Ascending aorta (tissue), 2 donors: ENCODE measurements at regions not wholly inside any gene's neighbourhood (a gene's known extent, or its start where the extent isn't known, plus 50 kb on each side); places are given as distances from the start of the nearest gene placed in this dataset.

Experiments
- DNase-seq, 2 donors: peaks; one replicate each; pipeline ENCODE4 v3.0.0-alpha.2; 2019; ENCODE audit warnings: low spot score in 2 of 2
- H3K27ac ChIP-seq, 2 donors: fragments of 200-600 bp; sonication (generic); one replicate each; pipeline ENCODE4 v1.5.1; 2016 to 2017; ENCODE audit warnings: mild to moderate bottlenecking in 1 of 2
- H3K27me3 ChIP-seq: fragments of 200-600 bp; sonication (generic); one replicate; pipeline ENCODE4 v1.5.1; 2017
- H3K36me3 ChIP-seq, 2 donors: fragments of 200-600 bp; sonication (generic); one replicate each; pipeline ENCODE4 v1.5.1; 2016
- H3K4me1 ChIP-seq, 2 donors: fragments of 200-600 bp; sonication (generic); one replicate each; pipeline ENCODE4 v1.5.1; 2016 to 2017; ENCODE audit warnings: mild to moderate bottlenecking in 1 of 2
- H3K4me3 ChIP-seq, 2 donors: fragments of 200-600 bp; sonication (generic); one replicate each; pipeline ENCODE4 v1.5.1; 2016 to 2017; ENCODE audit warnings: mild to moderate bottlenecking in 1 of 2
- H3K9me3 ChIP-seq, 2 donors: fragments of 200-600 bp; sonication (generic); one replicate each; pipeline ENCODE4 v1.5.1; 2016
- intact Hi-C: fragments of 100-400 bp; cut with DNase I; formaldehyde crosslinking; loops from one replicate; pipeline ENCODE4 v1.15.1; 2023
- TF ChIP-seq, protein P1 (sequence below), 3 experiments: fragments of 200-600 bp in 2 of 3; fragments of 450-650 bp in 1 of 3; sonication (generic) in 2 of 3; IDR thresholded peaks; one replicate each; pipeline ENCODE4 v1.5.1; 2016 to 2019; ENCODE audit warnings: antibody characterized with exemption in 3 of 3, mild to moderate bottlenecking in 1 of 3, moderate library complexity in 1 of 3

DNA sequence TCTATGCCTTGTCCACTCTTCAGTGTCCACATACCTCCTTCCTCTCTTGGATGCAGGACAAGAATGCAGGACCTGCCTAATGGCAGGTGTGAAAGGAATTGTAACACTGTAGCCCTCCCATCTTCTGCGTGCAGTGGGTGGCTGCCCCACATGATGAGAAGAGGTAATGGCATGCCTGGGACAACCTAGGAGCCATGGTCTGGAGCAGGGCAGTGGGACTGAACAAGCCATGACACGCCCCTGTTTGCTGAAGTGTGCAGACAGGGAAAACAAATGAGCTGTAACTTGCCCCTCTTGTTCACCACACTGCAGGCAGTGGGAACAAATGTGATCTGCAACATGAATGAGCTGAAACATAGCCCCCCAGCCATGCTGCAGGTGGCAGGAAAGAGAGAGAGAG, 192.2 kb downstream of the PCDH17 start:
- DNase-seq = no peak
- H3K9me3 ChIP-seq = no peaks in the 10 kb centered on the region
- intact Hi-C loops = no loop called here

DNA sequence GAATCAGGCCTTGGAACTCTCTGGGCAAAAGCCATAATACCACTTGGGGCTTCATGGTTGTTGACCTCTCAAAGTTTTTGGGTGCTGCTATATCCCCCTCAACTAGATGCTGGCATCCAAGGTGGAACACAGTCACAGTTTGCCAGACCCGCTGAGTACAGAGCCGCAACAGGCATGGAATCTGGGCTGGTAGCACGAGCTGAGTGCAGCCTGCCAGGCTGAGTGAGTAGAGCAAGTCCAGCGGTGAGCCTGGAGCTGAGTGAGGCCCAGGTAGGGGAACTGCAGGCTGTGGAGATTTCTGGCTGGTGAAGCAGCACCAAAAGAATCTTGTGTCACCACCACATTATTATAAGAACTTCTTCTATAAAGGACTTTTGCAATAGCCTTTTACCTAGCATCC, 192.6 kb downstream of the PCDH17 start:
- Histone ChIP-seq H3K4me3 (no peak overlapping the region), H3K27ac (no peak overlapping the region), H3K4me1 (no peaks in the 10 kb centered on the region), H3K27me3 (no peaks in the 10 kb centered on the region), H3K36me3 (no peaks in the 10 kb centered on the region), H3K9me3 (no peaks in the 10 kb centered on the region)
- no peak for DNase-seq
- intact Hi-C loops = no loop called here
- TF ChIP-seq, protein P1, sequence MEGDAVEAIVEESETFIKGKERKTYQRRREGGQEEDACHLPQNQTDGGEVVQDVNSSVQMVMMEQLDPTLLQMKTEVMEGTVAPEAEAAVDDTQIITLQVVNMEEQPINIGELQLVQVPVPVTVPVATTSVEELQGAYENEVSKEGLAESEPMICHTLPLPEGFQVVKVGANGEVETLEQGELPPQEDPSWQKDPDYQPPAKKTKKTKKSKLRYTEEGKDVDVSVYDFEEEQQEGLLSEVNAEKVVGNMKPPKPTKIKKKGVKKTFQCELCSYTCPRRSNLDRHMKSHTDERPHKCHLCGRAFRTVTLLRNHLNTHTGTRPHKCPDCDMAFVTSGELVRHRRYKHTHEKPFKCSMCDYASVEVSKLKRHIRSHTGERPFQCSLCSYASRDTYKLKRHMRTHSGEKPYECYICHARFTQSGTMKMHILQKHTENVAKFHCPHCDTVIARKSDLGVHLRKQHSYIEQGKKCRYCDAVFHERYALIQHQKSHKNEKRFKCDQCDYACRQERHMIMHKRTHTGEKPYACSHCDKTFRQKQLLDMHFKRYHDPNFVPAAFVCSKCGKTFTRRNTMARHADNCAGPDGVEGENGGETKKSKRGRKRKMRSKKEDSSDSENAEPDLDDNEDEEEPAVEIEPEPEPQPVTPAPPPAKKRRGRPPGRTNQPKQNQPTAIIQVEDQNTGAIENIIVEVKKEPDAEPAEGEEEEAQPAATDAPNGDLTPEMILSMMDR (IDR thresholded peaks at IDR 0.05) = no peak

More for the DNA sequence above, 192.2 kb downstream of the PCDH17 start:
- Histone ChIP-seq H3K36me3 (no peaks in the 10 kb centered on the region), H3K27me3 (no peaks in the 10 kb centered on the region), H3K27ac (no peak overlapping the region), H3K4me1 (no peaks in the 10 kb centered on the region), H3K4me3 (no peak overlapping the region)
- TF ChIP-seq, protein P1 (IDR thresholded peaks at IDR 0.05) = no peak

DNA sequence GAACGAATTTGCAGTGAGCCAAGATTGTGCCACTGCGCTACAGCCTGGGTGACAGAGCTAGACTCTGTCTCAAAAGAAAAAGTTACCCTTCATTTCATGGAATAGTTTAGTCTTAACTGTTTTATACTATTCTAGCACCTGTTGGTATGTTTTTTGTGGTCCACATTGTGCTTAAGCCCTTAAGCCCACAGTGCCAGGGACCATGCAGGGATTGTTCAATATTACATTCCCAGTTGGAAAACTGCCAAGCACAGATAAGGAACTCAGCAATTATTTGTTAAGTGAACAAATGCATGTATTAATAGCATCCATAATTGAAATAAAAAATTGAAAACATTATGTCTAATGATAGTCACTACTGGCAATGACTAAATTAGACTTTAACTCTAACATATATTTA, 193.5 kb downstream of the PCDH17 start:
- intact Hi-C loops = no loop called here
- TF ChIP-seq, protein P1 (IDR thresholded peaks at IDR 0.05) = no peak
- no peaks in the 10 kb centered on the region for H3K4me1 ChIP-seq
- no peaks in the 10 kb centered on the region for H3K9me3 ChIP-seq
- DNase-seq = no peak
- H3K27ac ChIP-seq = no peak overlapping the region
- H3K36me3 ChIP-seq = no peaks in the 10 kb centered on the region
- H3K27me3 ChIP-seq = no peaks in the 10 kb centered on the region
- H3K4me3 ChIP-seq = no peak overlapping the region

DNA sequence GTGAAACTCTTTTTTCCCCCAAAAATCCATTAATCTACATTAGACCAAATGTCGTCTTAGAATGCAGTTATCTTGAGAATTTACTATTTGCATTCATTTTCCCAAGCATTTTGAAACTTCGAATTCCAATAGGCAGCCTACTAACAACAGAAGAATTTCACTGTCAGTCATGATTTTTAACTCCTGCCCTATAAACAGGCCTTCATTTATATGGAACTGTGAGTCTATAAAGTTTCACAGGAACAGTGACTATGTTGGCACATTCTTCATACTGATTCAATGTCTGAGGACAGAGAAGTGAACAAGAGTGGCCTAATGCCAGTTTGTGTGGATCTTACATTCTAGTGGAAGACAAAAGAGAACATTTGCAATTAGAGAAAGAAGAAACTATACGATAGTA, 198.0 kb downstream of the PCDH17 start:
- no peak for DNase-seq
- Histone ChIP-seq H3K36me3 (no peaks in the 10 kb centered on the region), H3K4me3 (no peak overlapping the region), H3K27ac (no peak overlapping the region), H3K4me1 (no peaks in the 10 kb centered on the region), H3K9me3 (no peaks in the 10 kb centered on the region), H3K27me3 (no peaks in the 10 kb centered on the region)
- TF ChIP-seq, protein P1 (IDR thresholded peaks at IDR 0.05) = no peak
- intact Hi-C loops = no loop called here

DNA sequence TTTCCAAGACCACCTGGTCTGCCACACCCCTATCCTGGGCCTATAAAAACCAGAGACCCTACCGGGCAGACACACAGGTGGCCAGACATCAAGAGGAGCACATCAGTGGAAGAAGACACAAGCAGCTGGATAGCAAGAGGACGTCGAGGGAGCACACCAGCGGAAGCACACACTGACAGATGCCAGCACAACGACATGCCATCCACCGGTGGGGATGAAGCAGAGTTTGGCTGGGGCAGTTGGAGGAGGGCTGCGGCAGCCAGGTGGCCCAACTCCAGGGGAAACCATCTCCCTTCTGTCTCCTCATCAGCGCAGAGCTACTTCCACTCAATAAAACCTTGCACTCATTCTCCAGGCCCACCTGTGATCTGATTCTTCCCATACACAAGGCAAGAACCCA, 200.6 kb downstream of the PCDH17 start:
- Histone ChIP-seq H3K4me1 (no peaks in the 10 kb centered on the region), H3K27me3 (no peaks in the 10 kb centered on the region), H3K9me3 (no peaks in the 10 kb centered on the region), H3K4me3 (no peak overlapping the region), H3K36me3 (no peaks in the 10 kb centered on the region), H3K27ac (no peak overlapping the region)
- DNase-seq = no peak
- TF ChIP-seq, protein P1 (IDR thresholded peaks at IDR 0.05) = no peak
- intact Hi-C loops = no loop called here

DNA sequence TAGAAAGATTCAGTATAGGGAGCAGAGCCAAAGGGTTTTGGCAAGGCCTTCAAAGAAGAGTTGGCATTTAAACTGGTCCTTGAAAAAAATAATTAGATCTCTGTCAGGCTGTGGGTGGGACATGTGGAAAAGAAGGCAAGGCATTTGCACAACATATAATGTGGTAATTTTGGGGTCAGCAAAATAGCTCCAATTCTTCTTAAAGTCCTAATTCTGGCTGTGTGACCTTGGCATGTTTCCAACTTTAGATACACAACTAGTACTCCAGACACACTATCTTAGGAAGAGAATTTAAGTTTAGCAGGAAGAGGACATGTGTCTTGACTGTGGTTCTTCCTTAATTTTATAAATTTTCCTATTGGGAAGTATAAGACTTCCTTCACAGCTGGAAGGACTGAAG, 206.3 kb downstream of the PCDH17 start:
- DNase-seq = no peak
- TF ChIP-seq, protein P1 (IDR thresholded peaks at IDR 0.05) = no peak
- H3K27ac ChIP-seq = no peak overlapping the region
- intact Hi-C loops = no loop called here
- no peak overlapping the region for H3K4me3 ChIP-seq
- H3K4me1 ChIP-seq = no peaks in the 10 kb centered on the region
- H3K9me3 ChIP-seq = no peaks in the 10 kb centered on the region
- H3K36me3 ChIP-seq = no peaks in the 10 kb centered on the region
- no peaks in the 10 kb centered on the region for H3K27me3 ChIP-seq
